HUDEP-2 (cell line): ENCODE measurements at regions not wholly inside any gene's neighbourhood (a gene's known extent, or its start where the extent isn't known, plus 50 kb on each side); places are given as distances from the start of the nearest gene placed in this dataset.

Experiments
- DNase-seq, 76 experiments: peaks; one replicate each; lab custom pipeline; 2025; ENCODE audit not compliant: unreplicated experiment in 76 of 76; lab: John Stamatoyannopoulos, UW

DNA sequence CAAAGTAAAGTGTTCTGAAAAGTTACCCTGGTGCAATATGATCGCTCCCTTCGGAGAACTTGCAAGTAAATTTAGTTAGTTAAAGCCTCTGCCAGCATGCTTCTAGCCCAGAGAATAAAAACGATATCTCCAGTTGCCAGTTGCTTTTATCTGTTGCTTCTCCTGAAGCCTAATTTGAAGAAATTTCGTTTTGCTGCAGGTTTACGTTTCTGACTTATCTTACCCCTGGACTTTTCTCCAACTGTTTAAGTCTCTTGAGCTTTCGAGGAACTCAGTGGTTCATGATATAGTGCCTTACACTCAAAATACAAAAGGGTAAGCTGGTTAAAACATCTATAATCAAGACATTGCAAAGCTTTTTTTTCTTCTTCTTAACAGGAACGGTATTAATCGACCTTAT is 131.1 kb downstream of the FAM161A start:
- DNase-seq = no peak

- no peak for DNase-seq
Measured at GRCh38 chr2:61722318-61722717, 131.5 kb downstream of the FAM161A start.

- no peak for DNase-seq
Measured at GRCh38 chr2:61721382-61721781, 132.5 kb downstream of the FAM161A start.

DNA sequence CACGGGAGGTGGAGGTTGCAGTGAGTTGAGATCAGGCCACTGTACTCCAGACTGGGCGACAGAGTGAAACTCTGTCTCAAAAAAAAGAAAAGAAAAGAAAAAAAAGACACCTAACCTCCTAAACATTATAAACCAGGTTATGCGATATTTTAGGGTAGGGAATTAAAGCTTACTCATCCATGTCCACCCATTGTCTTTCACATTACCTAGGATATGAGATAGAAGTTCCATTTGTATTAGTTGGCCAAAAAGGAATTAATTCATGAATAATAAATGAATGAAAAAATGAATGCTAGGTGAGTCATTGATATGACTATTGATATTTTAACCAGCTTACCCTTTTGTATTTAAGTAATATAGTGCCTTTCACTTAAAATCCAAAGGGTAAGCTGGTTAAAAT is 132.9 kb downstream of the FAM161A start:
- no peak for DNase-seq

- no peak for DNase-seq
Measured at GRCh38 chr2:61718965-61719364, 134.9 kb downstream of the FAM161A start.

DNA sequence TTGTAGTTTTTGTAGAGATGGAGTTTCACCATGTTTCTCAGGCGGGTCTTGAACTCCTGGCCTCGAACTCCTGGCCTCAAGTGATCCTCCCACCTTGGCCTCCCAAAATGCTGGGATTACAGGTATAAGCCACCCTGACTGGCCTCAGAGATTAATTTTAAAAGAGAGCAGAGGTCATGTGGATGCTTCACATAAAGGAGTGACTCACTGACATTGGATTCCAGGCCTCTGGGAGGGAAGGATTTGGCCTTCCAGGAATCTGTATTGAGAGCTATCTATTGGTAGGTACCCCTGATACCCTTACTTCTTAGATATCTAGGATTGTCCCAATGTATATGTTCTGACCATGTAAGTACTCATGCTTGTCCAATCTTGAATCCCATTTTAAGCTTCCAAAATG is 138.4 kb downstream of the FAM161A start:
- DNase-seq = no peak

DNA sequence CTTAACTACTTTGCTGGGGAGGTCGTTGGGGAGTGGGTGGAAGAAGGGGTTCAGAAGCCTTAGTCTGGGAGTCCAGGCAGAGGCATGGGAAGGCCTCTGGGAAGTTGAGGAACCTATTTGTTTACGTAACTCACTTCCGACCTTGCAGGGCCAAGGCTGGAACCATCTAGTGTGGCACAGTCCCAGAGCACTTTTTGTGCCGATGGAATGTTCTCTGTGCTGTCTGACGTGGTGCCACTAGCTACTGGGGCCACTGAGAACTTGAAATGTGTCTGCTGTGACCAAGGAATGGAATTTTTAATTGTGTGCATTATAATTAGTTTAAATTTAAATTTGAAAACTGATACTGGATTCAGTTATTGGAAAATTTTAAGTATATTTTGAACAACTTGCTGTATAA is 139.7 kb downstream of the FAM161A start:
- no peak for DNase-seq

DNA sequence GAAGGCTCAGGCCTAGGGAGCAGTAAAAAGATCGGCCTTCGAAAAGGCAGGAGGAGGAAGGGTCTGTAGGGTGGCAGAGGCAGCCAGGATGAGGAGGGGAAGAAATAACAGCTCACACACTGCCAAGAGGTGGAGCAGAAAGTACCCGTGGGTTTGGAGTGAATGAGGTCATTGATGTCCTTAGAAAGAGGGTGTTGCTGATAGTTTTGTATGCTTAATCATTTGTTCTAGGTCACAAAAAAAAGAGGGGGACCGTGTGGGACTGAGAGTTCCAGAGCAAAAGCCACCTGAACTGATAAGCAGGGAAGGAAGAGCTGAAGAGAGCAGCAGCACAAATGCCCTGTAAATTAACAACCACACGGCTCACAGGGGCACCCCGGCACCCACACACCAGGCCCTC is 140.4 kb downstream of the FAM161A start:
- DNase-seq = no peak

- DNase-seq = no peak
Measured at GRCh38 chr2:61712060-61712459, 141.8 kb downstream of the FAM161A start.

- no peak for DNase-seq
Measured at GRCh38 chr2:61710711-61711110, 143.1 kb downstream of the FAM161A start.

GRCh38 chr2:61707984-61708852 is 145.6 kb downstream of the FAM161A start:
- no peak for DNase-seq

DNA sequence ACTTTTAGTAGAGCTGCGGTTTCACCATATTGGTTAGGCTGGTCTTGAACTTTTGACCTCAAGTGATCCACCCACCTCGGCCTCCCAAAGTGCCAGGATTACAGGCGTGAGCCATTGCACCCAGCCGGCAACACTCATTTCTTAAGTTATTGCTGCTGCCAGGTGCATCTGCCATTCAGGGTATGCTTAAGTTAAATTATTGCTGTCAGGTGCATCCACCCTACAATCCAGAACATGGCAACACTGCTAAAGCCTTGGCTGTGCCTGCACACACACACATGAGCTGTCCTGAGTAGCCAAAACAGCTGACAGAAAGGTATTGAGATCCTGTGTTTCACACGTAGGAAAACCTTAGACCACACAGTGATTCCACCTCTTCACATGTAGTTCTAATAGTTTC is 148.2 kb downstream of the FAM161A start:
- no peak for DNase-seq

DNA sequence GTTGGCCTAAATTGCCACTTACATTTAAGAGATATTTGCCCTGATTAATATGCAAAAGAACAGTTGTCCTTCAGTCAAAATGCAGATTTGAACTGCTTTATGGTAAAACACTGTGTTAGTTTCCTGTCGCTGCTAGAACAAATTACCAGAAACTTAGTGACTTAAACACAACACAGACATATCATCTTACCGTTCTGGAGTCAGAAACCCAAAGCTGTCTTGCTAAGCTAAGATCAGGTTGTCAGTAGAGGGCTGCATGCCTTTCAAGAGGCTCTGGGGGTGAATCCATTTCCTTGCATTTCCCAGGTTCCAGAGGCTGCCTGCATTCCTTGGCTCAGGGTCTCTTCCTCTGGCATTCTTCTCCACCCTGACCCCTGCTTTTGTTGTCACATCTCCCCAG is 149.5 kb downstream of the FAM161A start:
- no peak for DNase-seq

DNA sequence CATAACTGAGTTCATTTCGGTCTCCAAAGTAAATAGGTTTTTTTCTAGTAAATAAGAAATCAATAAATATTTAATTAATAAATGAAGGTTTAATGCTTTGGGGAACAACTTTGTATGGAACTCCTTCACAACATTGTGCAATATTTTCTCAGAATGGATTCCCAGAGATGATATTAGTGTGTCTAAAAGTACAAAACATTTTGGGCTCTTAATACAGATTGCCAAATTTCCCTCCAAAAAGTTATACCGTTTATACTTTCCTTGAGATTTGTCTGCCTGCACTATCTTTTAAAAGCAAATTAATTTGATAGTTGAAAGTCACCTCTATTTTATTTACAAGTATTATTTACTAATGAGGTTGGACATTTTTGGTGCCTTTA is 151.8 kb downstream of the FAM161A start:
- no peak for DNase-seq

DNA sequence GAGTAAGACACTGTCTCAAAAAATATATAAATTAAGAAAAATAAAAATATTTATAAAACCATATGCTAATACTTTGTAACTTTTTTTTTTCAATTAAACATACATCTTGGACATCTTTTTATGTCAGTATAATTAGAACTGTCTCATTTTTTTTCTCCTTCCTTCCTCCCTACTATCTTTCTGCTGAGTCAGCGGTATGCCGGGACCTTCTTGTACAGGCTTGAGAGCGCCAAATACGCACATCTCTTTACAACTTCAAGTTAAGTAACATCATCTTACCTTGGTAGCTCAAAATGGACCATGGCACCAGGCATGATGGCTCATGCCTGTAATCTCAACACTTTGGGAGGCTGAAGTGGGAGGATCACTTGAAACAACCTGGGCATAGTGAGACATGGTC is 153.4 kb downstream of the FAM161A start:
- no peak for DNase-seq

DNA sequence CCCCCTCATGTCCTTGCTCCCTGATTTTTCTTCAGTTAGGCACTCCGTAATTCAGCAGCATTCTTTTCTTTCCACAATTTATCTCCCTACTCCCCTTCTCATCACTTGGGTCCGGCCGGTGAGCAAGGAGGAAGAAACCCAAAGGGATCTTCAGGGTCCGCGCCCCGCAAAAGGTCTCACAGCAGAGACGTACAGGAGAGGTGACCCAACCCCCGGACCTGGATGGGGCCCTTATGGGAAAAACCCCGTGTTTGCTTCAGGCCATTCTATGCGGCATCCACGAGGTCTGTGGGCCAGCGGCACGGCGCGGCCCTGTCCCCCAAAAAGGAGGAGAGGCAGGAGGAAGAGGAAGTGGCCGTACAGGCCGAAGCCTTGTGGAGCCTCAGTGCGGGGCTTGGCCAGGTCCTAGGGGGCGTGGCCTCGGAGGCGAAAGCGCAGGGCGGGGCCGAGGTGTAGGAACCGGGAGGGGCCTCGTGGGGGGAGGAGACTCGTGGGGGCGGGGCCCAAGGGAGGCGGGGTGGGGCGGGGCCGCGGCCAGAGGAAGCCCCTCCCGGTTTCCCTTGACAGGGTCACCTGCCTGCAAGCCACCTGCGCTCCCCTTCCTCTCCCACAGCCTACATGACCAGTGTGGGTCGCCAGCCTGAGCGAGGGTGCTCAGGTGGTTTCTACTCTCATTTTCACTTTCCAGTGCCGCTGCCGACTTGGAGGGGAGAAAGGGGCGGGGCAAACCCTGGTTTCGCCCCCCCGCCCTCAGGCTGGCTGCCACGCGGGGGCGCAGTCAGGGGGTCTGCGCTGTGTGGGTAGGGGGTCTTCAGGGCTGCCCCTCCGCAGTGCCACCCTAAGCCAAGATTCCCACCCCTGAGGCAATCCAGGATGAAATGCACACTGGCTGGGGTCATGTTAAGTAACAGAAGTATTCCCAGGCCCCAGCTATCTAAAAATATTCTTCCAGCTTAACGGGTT is 156.4 kb upstream of the XPO1 start:
- DNase-seq = peak in 75 of 76 experiments; percentile 24 to 95 (median 86)

- DNase-seq = no peak
Measured at GRCh38 chr2:61693744-61694143, 155.6 kb upstream of the XPO1 start.

DNA sequence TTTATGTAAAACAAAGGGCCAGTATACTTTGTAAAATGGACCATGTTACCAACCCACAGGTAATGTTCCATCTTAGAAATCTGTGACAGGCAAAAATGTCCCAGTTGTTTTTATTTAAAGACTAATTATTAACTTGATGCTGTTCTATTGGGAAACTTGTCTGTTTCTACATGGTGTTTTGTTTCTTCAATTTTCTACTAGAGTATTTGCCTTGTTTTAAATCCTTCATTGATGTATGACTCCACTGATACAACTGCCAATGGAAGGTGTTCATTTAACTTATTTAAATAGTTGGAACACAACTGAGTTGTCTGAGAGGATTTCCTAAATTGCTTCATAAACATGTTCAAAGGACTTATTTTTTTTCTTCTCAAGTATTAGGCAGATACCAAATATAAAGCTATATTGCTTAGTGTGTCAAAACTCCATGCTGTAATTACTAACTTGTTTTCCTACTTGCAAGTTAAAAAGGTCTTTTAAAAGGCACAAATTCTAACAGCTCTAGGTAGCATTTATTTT is 152.0 kb upstream of the XPO1 start:
- DNase-seq = no peak

DNA sequence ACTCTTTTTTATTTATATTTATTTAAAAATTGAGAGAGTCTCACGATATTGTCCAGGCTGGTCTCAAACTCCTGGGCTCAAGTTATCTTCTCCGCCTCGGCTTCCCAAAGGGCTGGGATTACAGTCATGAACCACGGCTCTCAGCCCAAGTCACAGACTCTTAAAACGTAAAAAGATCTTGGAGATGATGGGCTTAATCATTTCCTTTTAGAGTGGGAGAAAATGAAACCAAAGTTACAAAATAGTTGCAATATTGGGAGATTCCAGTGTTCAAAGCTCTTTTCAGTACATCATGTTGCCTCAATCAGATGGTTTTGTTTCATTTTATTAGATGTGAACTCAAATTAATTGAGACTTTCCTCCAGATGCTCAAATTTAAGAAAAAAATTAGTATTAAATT is 151.4 kb upstream of the XPO1 start:
- DNase-seq = no peak

- DNase-seq = no peak
Measured at GRCh38 chr2:61688369-61689334, 150.5 kb upstream of the XPO1 start.
